HG03378 (cell line): ENCODE measurements at regions not wholly inside any gene's neighbourhood (a gene's known extent, or its start where the extent isn't known, plus 50 kb on each side); places are given as distances from the start of the nearest gene placed in this dataset.

Experiments used
- ATAC-seq: cut with Tn5 transposase; IDR thresholded peaks from one replicate; pipeline ENCODE4 v1.9.1; 2021; ENCODE audit warnings: mild to moderate bottlenecking, moderate library complexity; ENCODE audit not compliant: unreplicated experiment

DNA sequence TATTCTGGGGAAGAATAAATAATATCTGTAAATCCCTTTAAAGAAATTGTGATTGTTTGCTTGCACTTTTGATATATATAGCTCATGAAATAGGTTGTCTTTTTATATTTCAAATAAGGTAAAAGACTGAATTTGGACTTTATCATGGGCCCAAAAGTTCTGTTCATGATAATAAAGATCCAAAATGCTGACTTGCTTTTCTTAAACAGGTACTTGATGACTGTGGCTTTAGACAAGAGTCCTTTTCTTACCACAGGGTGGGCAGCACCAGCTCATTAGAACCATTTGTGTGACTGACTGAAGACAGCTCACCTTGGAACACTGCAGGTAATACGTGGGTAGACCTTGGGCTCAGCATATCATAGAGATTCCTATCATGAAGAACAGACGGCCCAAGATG is 432.6 kb downstream of the ETNK1 start:
- ATAC-seq: no peak

DNA sequence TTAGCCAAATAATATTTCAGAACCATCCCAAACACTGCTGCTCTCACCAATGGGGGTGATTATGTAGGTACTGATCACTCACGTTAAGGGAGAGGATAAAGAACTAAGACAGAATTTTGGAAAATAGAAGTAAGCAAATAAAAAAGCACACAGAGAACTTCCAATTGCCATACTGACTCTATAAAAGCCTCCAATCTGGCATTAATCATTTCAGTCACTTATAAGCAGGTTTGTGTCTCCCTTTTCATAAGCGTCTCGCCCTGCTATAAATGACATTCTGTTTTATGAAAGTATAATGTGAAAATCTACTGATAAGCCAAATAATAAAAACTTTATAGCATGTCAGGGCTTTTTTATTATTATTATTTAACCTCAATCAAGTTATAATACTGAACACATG is 435.2 kb downstream of the ETNK1 start:
- no peak for ATAC-seq

DNA sequence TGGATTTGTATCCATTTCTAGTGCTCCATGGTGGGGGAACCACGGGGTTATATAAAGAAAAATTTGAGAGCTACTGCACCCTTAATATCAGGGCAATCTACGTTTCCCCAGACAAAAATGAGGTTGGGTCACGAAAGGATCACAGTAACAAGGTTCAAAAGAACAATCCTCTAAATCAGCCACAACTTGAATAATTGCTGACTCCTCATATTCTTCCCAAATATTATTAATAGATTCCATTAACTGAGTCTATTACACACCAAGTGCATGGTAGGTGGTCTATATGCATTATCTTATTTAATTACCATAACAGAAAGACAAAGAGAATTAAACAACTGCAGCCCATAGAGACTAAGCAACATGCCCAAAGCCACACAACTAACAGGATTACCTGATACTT is 438.2 kb downstream of the ETNK1 start:
- no peak for ATAC-seq

DNA sequence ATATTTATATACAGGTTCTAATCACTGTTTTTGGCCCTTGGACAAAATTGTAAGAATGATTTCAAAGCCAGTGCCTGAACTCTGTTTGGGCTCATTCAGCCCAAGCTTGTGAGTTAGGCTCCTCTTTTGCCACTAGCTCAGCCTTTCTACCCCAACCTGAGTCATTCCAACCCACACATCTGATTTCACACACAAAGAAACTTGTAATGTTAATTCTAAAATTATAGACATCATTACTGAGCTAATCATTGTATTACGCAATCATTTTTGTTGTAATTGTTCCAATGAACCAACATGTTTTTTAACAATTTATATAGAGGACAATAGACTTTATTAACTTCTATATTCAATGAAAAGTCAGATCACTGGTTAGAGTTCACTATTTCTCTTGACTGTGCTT is 441.1 kb downstream of the ETNK1 start:
- ATAC-seq: no peak

DNA sequence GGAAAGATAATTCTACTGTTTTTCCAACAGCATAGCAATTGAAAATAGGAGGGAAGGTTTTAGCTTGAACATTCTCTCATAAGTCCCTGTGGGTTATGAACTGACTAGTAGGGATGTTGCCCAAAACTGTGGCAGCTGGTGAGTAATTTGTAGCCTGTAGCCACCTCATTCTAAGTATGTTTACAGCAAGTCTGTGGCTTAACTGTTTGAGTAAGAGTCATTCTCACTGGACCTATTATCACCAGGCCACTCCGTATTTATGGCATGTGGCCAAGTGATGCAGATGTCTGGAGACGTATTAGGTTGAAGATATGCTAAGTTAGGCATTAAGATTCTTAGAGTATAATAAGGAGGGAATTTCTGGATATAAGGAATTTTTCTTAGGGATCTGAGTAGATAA is 458.3 kb downstream of the ETNK1 start:
- peak; percentile 79 for ATAC-seq

DNA sequence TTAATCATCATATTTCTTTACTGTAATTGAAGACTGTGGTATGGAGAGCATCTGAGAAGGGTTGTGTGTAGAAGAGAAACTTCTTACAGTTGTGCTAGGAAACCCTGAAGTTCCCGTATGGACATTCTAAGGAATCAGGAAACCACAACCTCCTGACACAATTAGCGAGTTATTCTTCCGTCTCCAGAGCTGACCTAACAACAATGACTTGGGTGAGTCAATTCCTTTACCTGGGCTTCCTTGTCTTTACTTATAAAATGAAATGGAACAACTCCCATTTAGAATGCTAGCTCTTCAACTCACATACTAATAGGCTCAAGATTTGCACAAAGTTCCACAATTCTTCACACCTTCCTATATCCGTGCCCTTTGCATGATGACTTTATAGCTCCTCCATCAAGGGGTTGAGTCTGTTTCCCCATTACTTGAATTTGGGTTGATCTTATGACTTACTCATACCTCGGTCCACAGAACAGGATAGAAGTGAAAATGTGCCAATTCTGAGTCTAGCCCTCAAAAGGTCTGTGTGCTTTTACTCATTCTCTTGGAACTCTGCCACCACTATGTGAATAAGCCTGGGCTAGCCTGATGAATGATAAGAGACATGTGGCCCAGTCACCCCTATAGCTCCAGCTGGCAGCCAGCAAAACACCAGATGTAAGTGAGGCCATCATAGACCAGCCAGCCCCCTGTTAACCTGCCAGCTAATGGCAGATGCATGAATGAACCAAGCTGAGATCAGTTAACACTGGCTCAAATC is 459.4 kb downstream of the ETNK1 start:
- ATAC-seq: no peak

DNA sequence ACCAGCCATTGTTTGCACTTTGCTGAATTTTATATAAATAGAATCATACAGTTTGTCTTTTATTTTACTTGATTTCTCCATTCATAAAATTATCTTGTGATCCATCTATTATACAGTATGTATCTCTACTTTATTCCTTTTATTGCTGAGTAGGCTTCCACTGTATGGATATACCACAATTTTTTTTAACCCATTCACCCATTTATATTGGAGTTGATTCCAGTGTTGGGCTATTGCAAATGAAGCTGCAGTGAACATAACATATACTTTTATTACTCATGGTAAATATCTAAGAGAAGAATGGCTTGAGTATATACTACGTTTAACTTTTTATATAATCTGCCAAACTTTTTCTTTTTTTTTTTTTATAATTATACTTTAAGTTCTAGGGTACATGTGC is 463.6 kb downstream of the ETNK1 start:
- ATAC-seq: no peak

DNA sequence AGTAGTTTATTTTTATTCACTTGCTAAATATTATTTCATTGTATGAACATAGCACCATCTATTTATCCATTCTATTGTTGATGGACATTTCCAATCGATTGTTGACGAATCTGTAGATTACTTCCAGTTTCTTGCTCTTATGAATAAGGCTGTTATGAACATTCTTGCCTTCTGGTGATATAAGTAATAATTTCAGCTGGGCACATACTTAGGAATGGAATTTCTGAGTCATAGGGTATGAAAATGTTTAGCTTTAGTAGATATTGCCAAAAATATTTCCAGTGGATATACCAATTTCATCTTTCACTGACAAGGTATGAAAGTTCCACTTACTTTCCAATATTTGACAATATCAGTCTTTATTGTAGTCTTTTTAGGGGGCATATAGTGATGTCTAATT is 468.5 kb downstream of the ETNK1 start:
- no peak for ATAC-seq

DNA sequence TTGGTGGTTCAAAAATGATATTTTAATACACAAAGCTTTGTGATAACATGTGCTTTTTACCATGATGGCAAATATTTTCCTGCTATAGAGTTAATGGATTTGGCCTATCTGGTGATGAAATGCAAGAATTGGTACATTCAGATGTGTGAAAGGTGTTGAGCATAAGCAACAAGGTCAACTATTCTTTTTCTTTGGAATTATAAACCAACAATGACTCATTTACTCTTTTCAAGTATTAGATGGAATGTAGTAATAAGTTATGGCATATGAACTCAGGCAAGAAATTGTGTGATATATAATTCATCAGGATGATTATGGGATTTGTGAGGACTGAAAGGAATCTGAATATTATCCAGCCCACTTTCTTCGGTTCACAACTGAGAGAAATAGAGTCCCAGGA is 471.4 kb downstream of the ETNK1 start:
- no peak for ATAC-seq

DNA sequence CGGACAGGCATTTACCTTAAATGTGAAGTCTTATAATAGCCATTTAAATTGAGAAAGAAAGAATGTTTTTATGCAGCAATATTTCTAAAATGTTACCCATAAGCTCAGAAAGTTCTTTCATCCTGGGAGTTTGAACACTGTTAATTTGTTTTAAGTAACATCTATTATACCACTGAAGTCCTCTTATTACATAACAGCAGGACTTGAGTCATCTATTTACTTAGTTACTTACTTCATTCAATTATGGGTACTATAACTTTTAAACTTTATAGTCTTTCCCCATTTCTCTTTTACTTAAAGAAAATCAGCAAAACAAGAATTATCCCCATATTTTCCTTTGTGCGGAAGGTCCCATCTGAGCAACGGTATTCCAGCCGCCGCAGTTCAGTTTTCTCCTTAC is 473.1 kb downstream of the ETNK1 start:
- no peak for ATAC-seq

DNA sequence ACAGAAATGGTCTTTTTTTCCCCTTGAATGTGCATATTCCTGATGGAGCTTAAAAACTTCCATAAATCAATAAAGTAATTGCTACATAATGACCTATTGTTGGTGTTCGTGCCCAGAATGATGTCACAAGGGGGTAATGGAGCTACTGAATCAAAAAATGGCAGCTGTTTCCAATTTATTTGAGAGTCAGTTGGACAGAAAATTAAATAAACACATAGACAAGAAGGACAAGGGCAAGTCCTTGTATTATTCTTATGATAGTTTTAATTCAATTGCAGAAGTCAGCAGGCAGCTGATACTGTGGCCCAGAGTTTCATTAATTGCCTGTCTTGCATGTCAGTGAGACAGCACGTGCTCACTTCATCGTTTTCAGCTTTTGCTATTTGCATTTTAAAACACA is 473.5 kb downstream of the ETNK1 start:
- no peak for ATAC-seq

DNA sequence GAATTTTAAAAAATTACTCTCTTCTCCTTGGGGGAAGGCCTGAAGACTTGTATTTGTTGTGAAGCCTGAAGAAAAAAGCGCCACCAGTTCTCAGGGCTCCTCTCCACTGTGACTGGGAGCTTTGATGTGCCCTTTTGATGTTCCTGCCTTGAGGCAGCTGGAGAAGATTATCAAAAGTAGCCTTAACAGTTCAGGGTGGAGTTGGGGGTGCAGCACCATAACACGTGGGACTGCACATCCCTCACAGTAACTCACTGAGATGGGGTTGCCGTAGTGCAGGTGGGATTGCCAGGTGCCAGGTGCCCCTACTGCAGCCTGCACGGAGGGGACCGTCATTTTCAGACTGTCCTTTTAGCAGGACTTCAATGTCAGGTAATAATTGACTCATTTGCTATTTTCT is 474.1 kb downstream of the ETNK1 start:
- ATAC-seq: no peak

DNA sequence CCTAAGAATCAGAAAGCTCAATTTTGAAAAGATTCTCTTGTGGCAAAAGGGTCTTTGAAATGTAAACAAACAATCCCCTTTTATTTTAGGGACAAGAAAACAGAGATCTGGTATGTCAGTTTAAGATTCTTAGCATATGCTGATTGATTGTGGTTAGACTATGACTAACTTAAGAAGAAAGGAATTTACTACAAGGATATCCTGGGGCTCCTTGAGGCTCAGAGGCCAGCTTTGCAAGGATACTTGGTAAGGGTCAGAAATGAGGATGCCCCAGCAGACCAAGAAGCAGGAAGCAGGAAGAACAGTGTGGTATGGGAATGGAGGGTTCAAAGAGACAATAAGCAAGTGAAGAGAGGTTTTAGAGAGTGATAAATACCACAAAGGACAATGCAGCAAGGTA is 474.6 kb downstream of the ETNK1 start:
- ATAC-seq: no peak

DNA sequence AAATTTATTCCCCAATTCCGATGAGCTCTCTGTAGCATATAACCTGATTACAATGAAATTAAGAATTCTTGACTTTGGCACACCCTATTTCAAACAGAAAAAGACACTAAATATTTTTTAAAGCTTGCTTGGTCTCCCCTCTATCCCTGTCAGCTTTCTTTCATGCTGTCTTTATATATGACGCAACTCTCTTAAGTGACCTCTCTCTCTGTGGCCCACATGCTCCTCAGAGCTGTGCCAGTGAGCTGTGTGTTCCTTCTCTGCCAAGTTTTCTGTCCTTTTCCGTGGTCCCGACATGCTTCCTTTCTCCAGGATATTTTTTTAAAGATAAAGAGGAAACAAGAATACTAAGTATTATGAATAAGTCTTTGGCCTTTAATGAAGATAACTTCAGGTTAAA is 484.0 kb downstream of the ETNK1 start:
- no peak for ATAC-seq

DNA sequence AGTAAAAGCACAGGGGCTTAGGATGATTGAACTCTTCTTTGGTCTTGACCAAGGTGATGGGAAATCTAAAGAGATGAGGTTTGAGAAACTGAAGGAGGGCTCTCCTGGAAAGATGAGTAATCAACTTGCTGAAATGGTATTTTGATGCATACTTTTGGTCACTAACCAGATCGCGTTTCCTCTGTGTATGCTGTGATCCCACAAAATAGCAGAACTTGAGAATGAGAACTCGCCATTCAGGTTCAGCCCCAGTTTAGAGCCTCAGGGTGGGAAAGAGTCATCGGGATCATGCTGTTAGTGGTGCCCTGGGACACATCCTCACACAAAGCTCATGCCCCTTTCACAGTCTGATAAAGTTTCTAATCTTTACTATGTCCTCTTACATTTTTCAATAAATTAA is 488.8 kb downstream of the ETNK1 start:
- ATAC-seq: no peak

DNA sequence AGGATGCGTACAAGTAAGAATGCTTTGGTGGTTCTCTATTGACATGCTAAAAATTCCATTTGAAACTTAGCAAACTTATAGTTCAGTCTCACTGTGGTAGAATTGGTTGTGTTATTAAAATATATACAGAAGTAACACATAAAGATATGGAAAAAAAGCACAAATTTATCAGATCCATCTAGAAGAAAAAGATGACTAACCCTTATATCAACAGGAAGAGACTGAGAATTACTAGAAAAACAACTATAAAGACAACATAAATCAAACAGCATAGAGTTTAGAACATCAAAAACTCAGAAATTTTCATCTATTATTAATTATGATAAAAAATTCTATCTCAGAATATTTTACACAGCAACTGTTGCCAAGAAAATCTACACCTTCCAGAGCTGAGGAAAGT is 491.0 kb downstream of the ETNK1 start:
- ATAC-seq: no peak

DNA sequence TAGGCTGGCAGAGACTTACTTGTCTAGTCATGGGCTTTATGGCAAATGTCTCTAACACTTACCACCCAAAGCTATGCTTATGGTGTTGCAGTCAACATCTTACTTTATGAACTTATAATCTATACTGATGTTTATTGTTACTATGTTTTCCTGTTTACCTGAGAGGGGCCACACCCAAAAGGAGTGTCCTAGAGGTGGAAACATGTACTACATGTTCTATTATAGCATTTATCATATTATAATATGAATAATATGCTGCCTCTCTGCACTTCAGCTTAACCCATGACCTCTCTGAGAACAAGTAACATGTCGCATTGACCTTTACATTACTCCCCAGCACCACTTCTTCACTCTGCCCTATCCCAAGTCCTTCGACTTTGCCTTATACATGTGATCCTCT is 501.8 kb downstream of the ETNK1 start:
- ATAC-seq: no peak

DNA sequence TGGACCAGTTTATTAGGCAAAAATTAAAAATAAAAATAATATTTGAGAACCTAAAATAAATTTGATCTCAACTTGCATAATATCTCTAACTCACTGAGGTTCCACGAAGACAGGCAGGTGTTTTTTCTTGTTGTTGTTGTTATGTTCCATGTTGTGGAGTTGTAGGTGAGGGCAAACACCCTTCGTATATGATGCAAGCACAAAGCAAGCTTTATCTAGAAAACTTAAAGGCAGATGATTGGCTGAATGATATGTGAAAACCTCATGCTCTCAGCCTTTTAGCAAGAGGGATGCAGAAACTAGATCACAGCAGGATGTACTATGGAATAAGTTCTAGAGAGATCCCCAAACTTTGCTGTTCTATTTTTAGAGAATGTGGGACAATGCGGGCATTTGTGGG is 502.7 kb downstream of the ETNK1 start:
- no peak for ATAC-seq

DNA sequence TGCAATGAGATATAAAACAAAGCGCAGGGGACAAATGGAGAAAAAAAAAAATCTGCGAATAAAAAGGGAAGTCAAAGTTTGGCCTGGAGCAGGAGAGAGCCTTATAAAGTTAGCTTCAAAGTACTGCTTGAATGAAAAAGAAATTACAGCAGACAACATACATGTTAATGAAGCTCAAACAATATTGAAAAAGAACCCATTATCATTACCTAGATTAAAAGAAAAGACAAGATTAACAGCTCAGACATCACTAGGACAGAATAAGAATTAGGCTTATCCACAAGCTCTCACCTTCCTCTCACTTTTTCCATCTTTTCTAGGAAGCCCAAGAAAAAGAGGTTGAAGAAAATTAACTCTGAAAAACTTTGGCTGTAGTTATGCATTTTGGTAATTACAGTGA is 503.5 kb downstream of the ETNK1 start:
- no peak for ATAC-seq

DNA sequence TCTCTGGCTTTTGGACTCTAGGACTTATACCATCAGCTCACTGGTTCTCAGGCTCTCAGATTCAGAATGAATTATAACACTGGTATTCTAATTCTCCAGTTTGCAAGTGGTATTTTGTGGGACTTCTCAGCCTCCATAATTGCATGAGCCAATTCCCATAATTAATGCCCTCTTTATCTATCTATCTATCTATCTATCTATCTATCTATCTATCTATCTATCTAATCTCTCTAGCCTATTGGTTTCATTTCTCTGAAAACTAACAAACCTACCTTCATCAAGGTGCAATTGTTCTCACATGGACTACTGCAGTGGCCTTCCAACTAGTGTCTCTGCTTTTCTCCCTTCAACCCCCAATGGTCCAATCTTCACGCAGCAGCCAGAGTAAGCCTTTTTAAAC is 507.4 kb downstream of the ETNK1 start:
- ATAC-seq: no peak

DNA sequence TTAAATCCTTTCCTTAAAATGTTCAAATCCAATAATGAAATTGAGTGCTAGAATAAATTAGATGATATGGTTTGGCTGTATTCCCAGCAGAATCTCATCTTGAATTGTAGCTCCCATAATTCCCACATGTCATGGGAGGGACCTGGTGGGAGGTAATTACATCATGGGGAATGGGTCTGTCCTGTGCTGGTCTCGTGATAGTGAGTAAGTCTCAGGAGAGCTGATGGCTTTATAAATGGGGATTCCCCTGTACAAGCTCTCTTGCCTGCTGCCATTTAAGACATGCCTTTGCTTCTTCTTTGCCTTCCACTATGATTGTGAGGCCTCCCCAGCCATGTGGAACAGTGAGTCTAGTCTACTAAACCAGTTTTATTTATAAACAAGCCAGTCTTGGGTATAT is 508.5 kb downstream of the ETNK1 start:
- no peak for ATAC-seq

DNA sequence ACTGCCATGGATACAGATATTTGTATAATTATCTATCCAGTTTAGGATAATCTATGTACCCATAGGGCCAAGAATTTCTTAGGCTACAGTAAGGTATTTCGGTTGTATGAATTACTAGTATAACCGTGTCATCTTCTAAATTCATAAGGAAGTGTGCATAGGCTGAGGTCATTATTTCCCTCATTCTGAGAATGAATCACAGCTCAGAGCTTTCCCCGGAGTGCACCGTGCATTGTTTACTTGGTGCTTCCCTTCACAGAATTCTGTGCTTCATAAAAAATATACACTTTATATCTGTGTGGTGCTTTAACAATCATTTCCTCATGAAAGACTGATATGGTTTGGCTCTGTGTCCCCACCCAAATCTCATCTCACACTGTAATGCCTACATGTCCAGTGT is 514.1 kb downstream of the ETNK1 start:
- ATAC-seq: no peak

DNA sequence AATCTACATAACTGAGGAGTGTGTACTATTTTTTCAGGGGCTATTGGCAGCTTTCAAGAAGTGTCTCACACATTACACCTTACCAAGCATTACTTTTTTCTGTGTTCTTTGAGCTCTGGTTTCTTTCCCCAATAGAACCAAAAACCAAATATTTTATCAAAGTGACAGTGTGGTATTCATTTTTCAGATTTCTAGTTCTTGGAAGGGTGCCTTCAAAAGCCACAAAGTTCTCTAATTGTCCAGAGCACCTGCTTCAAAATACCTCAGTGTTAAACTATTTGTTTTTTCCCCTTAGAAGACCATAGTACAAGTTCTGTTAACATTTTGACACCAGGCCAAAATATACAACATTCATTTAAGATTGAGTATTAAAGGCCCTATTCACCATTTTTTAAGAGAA is 515.7 kb downstream of the ETNK1 start:
- ATAC-seq: no peak
